ENCODE measurements at regions not wholly inside any gene's neighbourhood (a gene's known extent, or its start where the extent isn't known, plus 50 kb on each side); places are given as distances from the start of the nearest gene placed in this dataset.

DNA sequence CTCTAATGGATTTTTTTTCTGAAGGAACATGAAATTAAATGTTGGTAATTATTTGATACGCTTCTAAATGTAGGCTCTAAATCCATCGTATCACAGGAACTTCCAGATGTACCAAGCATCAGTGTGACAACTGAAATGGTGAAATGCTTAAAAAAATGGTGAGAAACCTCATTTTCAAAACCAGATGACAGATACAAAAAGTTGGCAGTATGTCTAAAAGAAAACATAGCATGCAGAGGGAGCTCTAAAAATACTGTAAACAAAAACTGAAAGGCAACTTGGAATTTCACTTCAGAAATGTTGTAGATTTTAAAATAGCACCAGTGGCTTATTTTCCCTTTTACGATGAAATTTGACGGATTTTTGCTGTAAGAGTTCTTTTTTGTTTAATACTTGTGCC, 1043.6 kb upstream of the WWC1 start:
- no peak for DNase-seq

DNA sequence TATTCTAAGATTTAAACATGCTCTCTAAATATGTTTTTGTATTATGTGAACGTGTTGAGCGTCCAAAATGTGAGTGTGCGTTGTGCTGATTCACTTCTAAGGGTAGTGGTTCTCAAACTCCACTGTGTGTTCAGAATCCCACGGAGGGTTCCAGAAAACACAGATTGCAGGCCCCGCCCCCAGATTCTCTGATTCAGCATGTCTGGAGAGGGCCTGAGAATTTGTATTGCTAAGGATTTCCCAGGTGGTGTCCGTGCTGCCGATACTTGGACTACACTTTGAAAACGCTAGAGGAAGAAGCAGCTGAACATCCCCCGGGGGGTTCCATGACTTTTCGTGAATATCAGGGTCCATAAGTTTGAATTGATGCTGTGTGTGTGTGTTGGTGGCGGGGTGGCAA, 1043.2 kb upstream of the WWC1 start:
- DNase-seq: no peak

- no peak for DNase-seq
These were observed 1040.4 kb upstream of the WWC1 start for GRCh38 chr5:167250996-167251395.

DNA sequence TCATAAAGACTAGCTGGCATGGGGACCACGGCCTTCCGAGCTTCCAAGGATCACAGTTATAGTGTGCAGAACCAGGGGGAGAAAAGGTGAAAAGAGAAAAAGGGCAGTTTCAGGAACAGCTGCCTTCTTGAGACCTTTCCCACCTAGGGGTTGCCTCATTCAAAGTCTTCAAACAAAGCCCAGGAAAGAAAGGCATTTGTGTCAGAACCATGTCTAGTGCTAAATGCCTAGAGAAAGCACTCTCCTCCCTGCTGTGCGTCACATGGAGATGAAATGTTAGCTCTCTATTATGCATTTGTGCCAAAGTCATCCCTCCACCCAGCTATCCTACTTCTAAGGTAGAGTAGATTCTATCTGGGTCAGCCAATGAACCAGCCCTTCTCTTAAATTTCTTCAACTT, 1037.3 kb upstream of the WWC1 start:
- DNase-seq: no peak

DNA sequence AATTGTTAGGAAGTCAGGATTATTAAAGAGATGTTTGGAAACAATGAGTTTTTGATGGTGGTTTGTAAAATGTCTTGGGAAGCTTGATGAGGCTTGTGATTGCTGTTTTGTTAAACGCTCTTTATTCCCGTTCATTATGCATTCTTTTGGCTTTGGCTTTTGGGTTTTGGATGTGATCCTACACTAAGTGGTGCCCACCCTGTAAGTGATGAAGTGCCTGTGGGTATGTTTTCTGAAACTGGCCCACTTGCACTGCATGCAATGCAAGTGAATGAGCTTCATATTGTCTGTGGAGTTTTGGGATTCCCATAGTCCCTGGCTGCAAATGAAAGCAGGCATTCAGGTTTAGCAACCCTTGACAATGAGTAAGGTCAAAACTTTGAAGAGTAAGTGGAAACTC, 1035.5 kb upstream of the WWC1 start:
- no peak for DNase-seq

- DNase-seq: no peak
These were observed 1031.6 kb upstream of the WWC1 start for GRCh38 chr5:167259806-167260205.

DNA sequence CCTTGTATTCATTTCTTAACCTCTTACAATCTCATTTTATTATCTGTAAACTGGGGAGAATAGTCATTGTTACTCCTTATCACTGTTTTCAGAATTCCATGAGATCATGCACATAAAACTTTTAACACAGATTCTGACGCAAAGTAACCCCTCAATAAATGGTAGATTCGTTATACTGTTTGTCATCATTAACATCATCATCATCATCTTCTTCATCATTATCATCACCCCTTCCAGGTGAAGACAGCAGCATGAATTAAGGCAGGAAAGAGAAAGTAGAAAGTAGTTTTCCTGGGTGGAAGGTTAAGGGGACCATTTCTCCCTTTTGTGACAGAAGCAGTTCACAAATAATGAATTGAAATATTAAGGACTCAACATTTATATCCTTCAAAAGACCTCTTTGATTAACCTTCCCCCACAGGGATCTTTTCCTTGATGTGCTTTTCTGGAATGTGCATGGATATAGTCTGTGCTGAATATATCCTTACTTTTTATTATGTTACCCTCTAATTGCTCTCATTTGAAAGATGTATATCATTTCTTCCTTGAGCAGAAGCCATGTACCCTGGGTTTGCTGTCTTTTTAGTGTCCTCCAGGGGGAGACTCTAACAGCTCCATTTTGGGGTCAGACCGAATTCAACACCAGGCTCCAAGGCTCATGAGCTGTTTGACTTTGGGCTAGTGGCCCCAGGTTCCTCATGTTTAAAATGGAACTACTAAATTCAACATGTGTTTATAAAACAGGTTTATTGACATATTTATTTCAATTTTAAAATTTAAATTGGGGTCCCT, 1029.9 kb upstream of the WWC1 start:
- no peak for DNase-seq

- DNase-seq: no peak
These were observed 1028.3 kb upstream of the WWC1 start for GRCh38 chr5:167263185-167263584.

DNA sequence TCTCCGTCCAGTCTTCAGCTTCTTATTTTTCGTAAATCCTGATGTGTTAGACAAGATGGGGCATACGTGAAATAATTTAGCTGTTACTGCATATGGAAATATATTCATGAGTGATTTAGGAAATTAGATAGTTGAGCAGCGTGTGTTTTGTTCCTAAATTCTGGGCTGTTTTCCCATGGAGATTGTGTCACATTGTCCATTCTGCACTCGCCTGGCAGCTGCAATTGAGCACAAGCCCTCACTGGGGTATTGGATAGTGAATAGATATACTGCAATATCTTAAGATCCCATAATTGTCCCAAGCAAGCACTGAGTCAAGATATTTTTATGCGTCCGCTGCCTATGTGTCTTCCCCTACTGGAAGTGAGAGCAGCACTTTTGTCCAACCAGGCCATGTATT, 1027.1 kb upstream of the WWC1 start:
- no peak for DNase-seq

- no peak for DNase-seq
These were observed 1023.1 kb upstream of the WWC1 start for GRCh38 chr5:167268337-167268736.

DNA sequence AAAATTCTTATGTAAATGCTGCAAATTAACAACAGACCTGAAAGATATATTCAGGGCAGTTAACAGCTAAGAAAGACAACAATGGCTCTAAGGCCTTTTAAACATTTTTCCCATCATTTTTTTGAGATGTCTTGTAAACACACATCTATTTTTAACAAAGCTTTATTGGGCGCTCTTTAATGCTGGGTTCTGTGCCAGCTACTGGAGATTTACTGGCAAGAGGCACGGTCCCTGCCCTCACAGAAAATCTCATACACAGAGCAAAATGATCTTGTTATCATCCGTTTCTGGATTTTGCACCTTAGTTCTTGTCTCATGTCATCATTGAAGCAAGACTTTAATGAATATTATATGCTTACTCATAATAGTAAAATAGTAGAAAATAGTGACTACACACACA, 1022.3 kb upstream of the WWC1 start:
- DNase-seq: no peak

- DNase-seq: no peak
These were observed 1020.4 kb upstream of the WWC1 start for GRCh38 chr5:167271081-167271480.

- DNase-seq: no peak
These were observed 1019.9 kb upstream of the WWC1 start for GRCh38 chr5:167271511-167271910.

GRCh38 chr5:167280111-167280510, 1011.3 kb upstream of the WWC1 start:
- DNase-seq: no peak

- no peak for DNase-seq
These were observed 1009.5 kb upstream of the WWC1 start for GRCh38 chr5:167281925-167282324.

DNA sequence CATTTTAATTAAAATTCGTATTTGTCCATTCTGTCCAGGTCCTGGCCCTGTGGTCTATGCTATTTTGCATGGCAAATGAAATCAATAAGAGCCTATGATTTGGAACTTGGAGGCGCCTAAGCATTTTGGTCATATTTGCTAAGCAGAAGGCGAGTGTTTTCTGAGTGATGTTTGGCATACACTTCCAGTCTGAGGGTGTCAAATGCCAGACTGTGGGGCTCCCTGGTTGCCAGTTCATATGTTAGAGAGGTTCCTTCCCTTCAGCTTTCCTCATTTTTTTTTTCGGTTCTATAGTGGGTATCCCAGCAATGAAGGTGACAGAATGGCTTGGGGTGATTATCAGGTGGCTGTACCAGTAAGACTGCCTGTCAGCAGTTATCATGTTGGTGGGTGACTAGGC, 1007.8 kb upstream of the WWC1 start:
- DNase-seq: no peak

- no peak for DNase-seq
These were observed 1007.1 kb upstream of the WWC1 start for GRCh38 chr5:167284222-167284890.

- no peak for DNase-seq
These were observed 1005.9 kb upstream of the WWC1 start for GRCh38 chr5:167285591-167285990.

- DNase-seq: no peak
These were observed 1004.6 kb upstream of the WWC1 start for GRCh38 chr5:167286891-167287290.

DNA sequence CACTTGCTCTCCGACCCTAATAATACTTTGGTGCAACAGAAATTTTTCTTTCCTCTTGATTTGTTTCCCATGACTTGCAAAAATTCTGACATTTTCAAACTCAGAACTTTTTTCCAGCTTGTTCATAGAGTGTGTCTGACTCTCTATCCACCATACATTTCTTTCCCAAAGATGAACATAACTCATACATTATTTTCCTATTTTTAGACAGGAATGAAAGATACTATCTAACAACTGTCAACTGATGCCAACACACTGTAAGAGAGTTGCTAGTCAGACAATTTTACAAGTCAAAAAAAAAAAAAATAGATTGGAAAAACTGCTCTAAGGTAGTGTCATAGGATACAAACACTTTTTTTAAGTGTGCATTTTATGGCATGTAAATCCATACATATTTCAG, 1001.0 kb upstream of the WWC1 start:
- no peak for DNase-seq

- DNase-seq: no peak
These were observed 996.4 kb upstream of the WWC1 start for GRCh38 chr5:167294882-167295680.

DNA sequence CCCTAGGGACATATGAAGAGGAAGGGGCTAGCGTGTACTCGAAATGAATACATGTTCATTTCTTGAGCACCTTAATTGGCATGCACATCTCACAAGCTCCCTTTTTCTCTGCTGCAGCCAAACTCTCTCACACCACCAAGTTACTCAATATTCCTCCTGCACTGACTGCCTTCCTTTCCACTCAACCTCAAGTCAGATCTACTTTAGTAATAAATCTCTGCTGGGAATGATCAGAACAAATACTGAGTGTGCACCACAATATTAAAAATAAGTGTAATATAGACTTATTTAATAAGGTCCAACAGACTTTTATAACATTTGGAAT, 995.8 kb upstream of the WWC1 start:
- no peak for DNase-seq

- DNase-seq: no peak
These were observed 995.4 kb upstream of the WWC1 start for GRCh38 chr5:167296066-167296465.

DNA sequence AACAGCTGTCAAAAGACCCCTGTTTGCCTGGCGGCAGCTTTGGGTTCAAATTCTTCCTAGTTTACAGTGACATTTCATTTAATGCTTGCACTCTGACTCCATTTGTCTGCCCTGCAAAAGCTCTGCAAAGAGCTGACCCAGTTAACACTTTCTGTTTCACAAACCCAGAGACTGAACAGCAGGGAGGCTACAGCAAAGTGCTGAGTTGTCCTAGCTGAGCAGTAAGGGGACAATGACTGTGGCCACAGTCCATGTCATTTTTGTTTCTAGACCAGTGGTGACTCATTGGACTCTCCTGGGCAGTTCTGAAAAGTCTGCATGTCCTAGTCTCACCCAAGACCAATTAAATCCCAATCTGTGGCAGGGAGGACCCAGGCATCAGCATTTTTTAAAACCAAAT, 994.8 kb upstream of the WWC1 start:
- no peak for DNase-seq
